H1 (cell line): ENCODE measurements at regions not wholly inside any gene's neighbourhood (a gene's known extent, or its start where the extent isn't known, plus 50 kb on each side); places are given as distances from the start of the nearest gene placed in this dataset.

ENCODE experiments used
- CTCF ChIA-PET: fragments of 300-600 bp; sonication (Branson Sonifier 250); formaldehyde crosslinking; loops from one replicate; lab custom pipeline; 2021; ENCODE audit not compliant: partially characterized antibody; lab: Charles Lee
- POLR2A ChIA-PET: fragments of 300-600 bp; sonication (Branson Sonifier 250); formaldehyde crosslinking; loops from one replicate; lab custom pipeline; 2021; ENCODE audit warnings: inconsistent platforms; ENCODE audit not compliant: partially characterized antibody; lab: Charles Lee
- DNase-seq, 2 experiments: peaks; one replicate each; pipeline versions ENCODE4 v3.0.0 to v3.0.0-alpha.2; 2010 to 2022; ENCODE audit warnings: low spot score in 2 of 2, low read depth in 1 of 2, mixed read lengths in 1 of 2
- FAIRE-seq: peaks from 2 replicates; lab custom pipeline; 2011; peaks lifted over from hg19 to GRCh38; lab: Jason Lieb, UNC
- H2AFZ ChIP-seq: 2 replicates; pipeline ENCODE4 v1.8.1; 2012; ENCODE audit warnings: low read length, inconsistent platforms
- H2AK5ac ChIP-seq: 2 replicates; pipeline ENCODE4 v1.6.1; 2013; ENCODE audit warnings: low read depth, low read length
- H2BK120ac ChIP-seq: replicated peaks from 2 replicates; pipeline ENCODE3; 2013; ENCODE audit warnings: low read depth, low read length, inconsistent platforms
- H2BK12ac ChIP-seq: 2 replicates; pipeline ENCODE4 v1.6.1; 2013; ENCODE audit warnings: low read depth, low read length
- H2BK15ac ChIP-seq: 2 replicates; pipeline ENCODE4 v1.6.1; 2013; ENCODE audit warnings: low read length
- H2BK20ac ChIP-seq: 2 replicates; pipeline ENCODE4 v1.6.1; 2013; ENCODE audit warnings: low read length
- H2BK5ac ChIP-seq: 2 replicates; pipeline ENCODE4 v1.6.1; 2013; ENCODE audit warnings: low read depth, low read length
- H3K14ac ChIP-seq: 2 replicates; pipeline ENCODE4 v1.6.1; 2013; ENCODE audit warnings: inconsistent platforms; ENCODE audit not compliant: insufficient read length
- H3K18ac ChIP-seq: 2 replicates; pipeline ENCODE4 v1.6.1; 2013; ENCODE audit warnings: low read length; ENCODE audit errors: extremely low read depth
- H3K23ac ChIP-seq: 2 replicates; pipeline ENCODE4 v1.6.1; 2013; ENCODE audit warnings: inconsistent platforms; ENCODE audit not compliant: insufficient read length
- H3K23me2 ChIP-seq: 2 replicates; pipeline ENCODE4 v1.6.1; 2013; ENCODE audit warnings: low read depth, low read length
- H3K27ac ChIP-seq: 2 replicates; pipeline ENCODE4 v1.6.1; 2011; ENCODE audit warnings: low read depth, low read length, inconsistent platforms
- H3K27me3 ChIP-seq, 4 experiments: replicated peaks in 1 of 4; 1 replicate in 1 of 4; 2 replicates in 3 of 4; pipeline versions ENCODE4 v1.6.1 to v1.8.1; 2011 to 2013; ENCODE audit warnings: low read length in 3 of 4, mild to moderate bottlenecking in 3 of 4, inconsistent platforms in 2 of 4, mixed read lengths in 2 of 4, moderate library complexity in 1 of 4; ENCODE audit not compliant: control insufficient read depth in 3 of 4, insufficient read depth in 3 of 4; ENCODE audit errors: extremely low read depth in 1 of 4
- H3K36me3 ChIP-seq, 4 experiments: 2 replicates each; pipeline versions ENCODE4 v1.6.1 to v1.8.1; 2011 to 2013; ENCODE audit warnings: mild to moderate bottlenecking in 4 of 4, low read length in 3 of 4, moderate library complexity in 2 of 4, control low read depth in 1 of 4, inconsistent platforms in 1 of 4; ENCODE audit not compliant: insufficient read depth in 4 of 4, control insufficient read depth in 2 of 4
- H3K4ac ChIP-seq: replicated peaks from 2 replicates; pipeline ENCODE3; 2013; ENCODE audit warnings: low read length, low read depth, mixed read lengths, inconsistent platforms; ENCODE audit not compliant: insufficient read length
- H3K4me1 ChIP-seq, 4 experiments: replicated peaks in 1 of 4; 1 replicate in 1 of 4; 2 replicates in 3 of 4; pipeline versions ENCODE4 v1.6.1 to v1.8.1; 2011 to 2013; ENCODE audit warnings: low read length in 3 of 4, inconsistent platforms in 2 of 4, mixed read lengths in 1 of 4; ENCODE audit not compliant: insufficient read depth in 4 of 4, control insufficient read depth in 3 of 4
- H3K4me2 ChIP-seq, 2 experiments: 2 replicates each; pipeline versions ENCODE4 v1.6.1 to v1.8.1; 2011 to 2013; ENCODE audit warnings: low read depth in 2 of 2, low read length in 2 of 2, control low read depth in 1 of 2, inconsistent platforms in 1 of 2, mild to moderate bottlenecking in 1 of 2; ENCODE audit not compliant: insufficient read depth in 1 of 2
- H3K4me3 ChIP-seq, 4 experiments: fragments of 200-600, 300-600 bp in 1 of 4; sonication (generic), shearing (Covaris generic), sonication (Bioruptor Twin) in 1 of 4; 2 replicates each; pipeline versions ENCODE4 v1.5.1 to v1.8.1; 2011 to 2016; ENCODE audit warnings: low read length in 4 of 4, low read depth in 3 of 4, control low read depth in 2 of 4, inconsistent platforms in 2 of 4, mild to moderate bottlenecking in 2 of 4, mixed read lengths in 1 of 4, moderate library complexity in 1 of 4; ENCODE audit not compliant: insufficient read depth in 2 of 4; ENCODE audit errors: extremely low read depth in 1 of 4
- H3K56ac ChIP-seq: replicated peaks from 2 replicates; pipeline ENCODE3; 2013; ENCODE audit warnings: low read depth, mild to moderate bottlenecking, mixed read lengths, low read length, inconsistent platforms; ENCODE audit not compliant: insufficient read length
- H3K79me1 ChIP-seq: 2 replicates; pipeline ENCODE4 v1.6.1; 2013; ENCODE audit warnings: low read depth, low read length, control low read depth
- H3K79me2 ChIP-seq, 2 experiments: 2 replicates each; pipeline versions ENCODE4 v1.6.1 to v1.8.1; 2012 to 2013; ENCODE audit warnings: low read length in 2 of 2, mild to moderate bottlenecking in 2 of 2, inconsistent platforms in 1 of 2; ENCODE audit not compliant: insufficient read depth in 2 of 2, control insufficient read depth in 1 of 2
- H3K9ac ChIP-seq, 4 experiments: replicated peaks in 1 of 4; 1 replicate in 1 of 4; 2 replicates in 3 of 4; pipeline versions ENCODE4 v1.6.1 to v1.8.1; 2011 to 2013; ENCODE audit warnings: low read depth in 3 of 4, low read length in 3 of 4, control low read depth in 2 of 4, mild to moderate bottlenecking in 2 of 4, moderate library complexity in 2 of 4, inconsistent platforms in 1 of 4; ENCODE audit errors: extremely low read depth in 1 of 4
- H3K9me3 ChIP-seq, 2 experiments: 2 replicates each; pipeline versions ENCODE4 v1.6.1 to v1.8.1; 2012 to 2013; ENCODE audit warnings: mild to moderate bottlenecking in 2 of 2, moderate library complexity in 2 of 2, control low read depth in 1 of 2, inconsistent platforms in 1 of 2, low read depth in 1 of 2, low read length in 1 of 2, mixed read lengths in 1 of 2; ENCODE audit not compliant: insufficient read depth in 2 of 2
- H4K20me1 ChIP-seq, 2 experiments: replicated peaks in 1 of 2; 2 replicates each; pipeline versions ENCODE3 to v1.8.1; 2011 to 2013; ENCODE audit warnings: inconsistent platforms in 2 of 2, low read length in 2 of 2, mild to moderate bottlenecking in 1 of 2; ENCODE audit not compliant: insufficient read depth in 2 of 2, control insufficient read depth in 1 of 2
- H4K5ac ChIP-seq: 2 replicates; pipeline ENCODE4 v1.6.1; 2013; ENCODE audit warnings: low read length, low read depth, mixed read lengths, inconsistent platforms; ENCODE audit not compliant: insufficient read length
- H4K8ac ChIP-seq: 2 replicates; pipeline ENCODE4 v1.8.0; 2013; ENCODE audit warnings: mild to moderate bottlenecking, moderate library complexity, low read length, inconsistent platforms; ENCODE audit not compliant: insufficient read depth; ENCODE audit errors: extremely low read depth
- H4K91ac ChIP-seq: replicated peaks from 2 replicates; pipeline ENCODE3; 2013; ENCODE audit warnings: low read length, mixed read lengths, inconsistent platforms; ENCODE audit not compliant: insufficient read length
- BACH1 ChIP-seq: IDR thresholded peaks from 2 replicates; pipeline ENCODE4 v1.6.1; 2012; ENCODE audit warnings: low read length, improper control_type of control experiment
- MAFK ChIP-seq: IDR thresholded peaks from 2 replicates; pipeline ENCODE4 v1.6.1; 2012; ENCODE audit warnings: low read depth, mild to moderate bottlenecking, improper control_type of control experiment, low read length
- SRF ChIP-seq: IDR thresholded peaks from 2 replicates; pipeline ENCODE4 v1.6.1; 2011; ENCODE audit warnings: mild to moderate bottlenecking, low read depth, low read length, moderate library complexity
- WGBS, 2 experiments: shearing (Covaris generic) in 1 of 2; methylation state at CpG; one replicate each; pipeline versions ENCODE4 v1.1.6 to v1.1.7; 2013 to 2015; ENCODE audit warnings: low lambda C conversion rate in 2 of 2, mixed read lengths in 2 of 2, inconsistent platforms in 1 of 2, low coverage in 1 of 2, missing lambda C conversion rate in 1 of 2; ENCODE audit not compliant: insufficient replicate concordance in 2 of 2, insufficient coverage in 1 of 2, insufficient read length in 1 of 2; ENCODE audit errors: extremely low coverage in 1 of 2, missing lambda C conversion rate in 1 of 2; 5-methylcytosine and 5-hydroxymethylcytosine counted together

GRCh38 chr4:176879380-176880116 lies 86.8 kb upstream of the VEGFC start:
- CTCF ChIA-PET = no interaction called here
- no peak overlapping the region for H3K4me3 ChIP-seq
- H3K14ac ChIP-seq = no peak overlapping the region
- H3K23ac ChIP-seq = no peak overlapping the region
- no peak overlapping the region for H2BK20ac ChIP-seq
- H2BK12ac ChIP-seq = no peak overlapping the region
- H2AK5ac ChIP-seq = no peak overlapping the region
- H3K18ac ChIP-seq = no peak overlapping the region
- WGBS, 2 experiments = 99% methylated on average over 4 of the region's 4 CpGs; no CpG with 5 or more reads in 1 of the 2 experiments
- H3K9me3 ChIP-seq = no peaks in the 10 kb centered on the region
- no peak overlapping the region for H2BK5ac ChIP-seq
- FAIRE-seq = no peak
- H3K27me3 ChIP-seq = no peaks in the 10 kb centered on the region
- no peaks in the 10 kb centered on the region for H3K79me2 ChIP-seq
- no peaks in the 10 kb centered on the region; the same call in 1 of the 2 replicates for H3K23me2 ChIP-seq
- DNase-seq = no peak
- no peak overlapping the region for H3K4ac ChIP-seq
- no peaks in the 10 kb centered on the region for H3K79me1 ChIP-seq
- no peak overlapping the region for H3K4me2 ChIP-seq
- no peak overlapping the region for H2AFZ ChIP-seq
- H3K36me3 ChIP-seq = no peaks in the 10 kb centered on the region
- H3K4me1 ChIP-seq = no peaks in the 10 kb centered on the region
- no peak overlapping the region for H4K5ac ChIP-seq
- H4K8ac ChIP-seq = no peak overlapping the region
- H3K56ac ChIP-seq = no peak overlapping the region
- no peak overlapping the region for H2BK15ac ChIP-seq
- H2BK120ac ChIP-seq = no peak overlapping the region
- TF ChIP-seq MAFK (peak; percentile 75), SRF (no peak), BACH1 (peak; percentile 90)
- TF ChIP-seq, all 59 proteins: peak for 2
- Histone ChIP-seq H4K20me1 (no peaks in the 10 kb centered on the region), H3K27ac (no peak overlapping the region), H3K9ac (no peak overlapping the region), H4K91ac (no peak overlapping the region)
- POLR2A ChIA-PET = no interaction called here
